IPS DF 4.7 (cell line): ENCODE measurements at regions not wholly inside any gene's neighbourhood (a gene's known extent, or its start where the extent isn't known, plus 50 kb on each side); places are given as distances from the start of the nearest gene placed in this dataset.
"Not testable (repeated sequence)": the region's sequence is repeated elsewhere in the genome, so short reads cannot be mapped to it uniquely, and the experiment has no call there.

Experiments used
- DNase-seq: peaks from one replicate; pipeline ENCODE4 v3.0.0-alpha.2; 2013; ENCODE audit warnings: low spot score; ENCODE audit errors: extremely low read depth

- no peak for DNase-seq
Measured at GRCh38 chr2:91839904-91840868, 3031.0 kb upstream of the TEKT4 start.

GRCh38 chr2:91842264-91842663 is 3029.0 kb upstream of the TEKT4 start:
- DNase-seq = not testable (repeated sequence)

GRCh38 chr2:91842913-91843312 is 3028.3 kb upstream of the TEKT4 start:
- not testable (repeated sequence) for DNase-seq

GRCh38 chr2:91843723-91844450 is 3027.3 kb upstream of the TEKT4 start:
- not testable (repeated sequence) for DNase-seq

- DNase-seq = not testable (repeated sequence)
Measured at GRCh38 chr2:91844451-91844825, 3026.8 kb upstream of the TEKT4 start.

- DNase-seq = not testable (repeated sequence)
Measured at GRCh38 chr2:91846388-91846787, 3024.8 kb upstream of the TEKT4 start.

- DNase-seq = not testable (repeated sequence)
Measured at GRCh38 chr2:91851689-91852420, 3019.4 kb upstream of the TEKT4 start.

GRCh38 chr2:91856971-91857370 is 3014.3 kb upstream of the TEKT4 start:
- DNase-seq = not testable (repeated sequence)

- DNase-seq = not testable (repeated sequence)
Measured at GRCh38 chr2:91857711-91858110, 3013.5 kb upstream of the TEKT4 start.

GRCh38 chr2:91871716-91872115 is 2999.5 kb upstream of the TEKT4 start:
- DNase-seq = not testable (repeated sequence)

GRCh38 chr2:91873416-91873815 is 2997.8 kb upstream of the TEKT4 start:
- DNase-seq = not testable (repeated sequence)

GRCh38 chr2:91877658-91878210 is 2993.5 kb upstream of the TEKT4 start:
- not testable (repeated sequence) for DNase-seq

- not testable (repeated sequence) for DNase-seq
Measured at GRCh38 chr2:91895091-91895490, 2976.1 kb upstream of the TEKT4 start.

- not testable (repeated sequence) for DNase-seq
Measured at GRCh38 chr2:91917602-91918001, 2953.6 kb upstream of the TEKT4 start.
